Esophagus muscularis mucosa (tissue), 3 donors: ENCODE measurements at regions not wholly inside any gene's neighbourhood (a gene's known extent, or its start where the extent isn't known, plus 50 kb on each side); places are given as distances from the start of the nearest gene placed in this dataset.

Experiments used
- CTCF ChIP-seq, 3 experiments: fragments of 200-600 bp in 2 of 3; fragments of 450-650 bp in 1 of 3; sonication (generic) in 2 of 3; IDR thresholded peaks; one replicate each; pipeline ENCODE4 v1.5.1; 2017 to 2019; ENCODE audit warnings: antibody characterized with exemption in 3 of 3, mild to moderate bottlenecking in 2 of 3, moderate library complexity in 1 of 3
- POLR2AphosphoS5 ChIP-seq, 2 donors: sonication (generic); formaldehyde crosslinking; IDR thresholded peaks; one replicate each; pipeline ENCODE4 v1.6.1; 2017; ENCODE audit warnings: antibody characterized with exemption in 2 of 2

GRCh38 chr2:77920838-77921366 is 398.7 kb upstream of the LRRTM4 start:
- TF ChIP-seq POLR2AphosphoS5 (IDR thresholded peaks at IDR 0.05) (no peak), CTCF (IDR thresholded peaks at IDR 0.05) (no peak)
